ENCODE measurements at regions not wholly inside any gene's neighbourhood (a gene's known extent, or its start where the extent isn't known, plus 50 kb on each side); places are given as distances from the start of the nearest gene placed in this dataset.
"Not testable (repeated sequence)": the region's sequence is repeated elsewhere in the genome, so short reads cannot be mapped to it uniquely, and the experiment has no call there.

DNA sequence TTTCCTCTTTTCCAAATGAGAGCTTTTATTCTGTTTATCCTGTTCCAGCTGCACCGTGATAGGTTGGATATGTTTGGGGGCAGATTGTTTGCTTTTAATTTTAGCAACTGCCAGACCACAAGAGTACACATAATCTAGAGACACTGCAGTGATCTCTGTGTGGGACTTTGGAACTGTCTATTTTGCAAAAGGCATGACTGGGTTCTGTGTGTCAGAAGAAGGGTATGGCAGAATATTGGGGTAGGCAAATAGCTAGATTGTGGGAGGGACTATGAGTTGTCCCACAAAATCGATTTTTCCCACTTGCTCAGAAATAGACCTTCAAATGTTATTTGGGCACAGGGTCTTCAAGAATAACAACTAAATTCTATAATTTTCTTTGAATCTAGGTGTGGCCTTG, 275.9 kb upstream of the KITLG start:
- Mint-ChIP-seq H3K36me3 (ENCODE audit: unreplicated experiment) (no peaks in the 10 kb centered on the region), H3K4me3 (ENCODE audit: unreplicated experiment) (no peak overlapping the region), H3K27me3 (ENCODE audit: unreplicated experiment) (no peaks in the 10 kb centered on the region), H3K4me1 (ENCODE audit: unreplicated experiment) (no peaks in the 10 kb centered on the region), H3K27ac (ENCODE audit: unreplicated experiment) (no peak overlapping the region), H3K9me3 (ENCODE audit: unreplicated experiment) (peaks cover 4% of the 10 kb centered on the region)
- TF ChIP-seq, protein P1, sequence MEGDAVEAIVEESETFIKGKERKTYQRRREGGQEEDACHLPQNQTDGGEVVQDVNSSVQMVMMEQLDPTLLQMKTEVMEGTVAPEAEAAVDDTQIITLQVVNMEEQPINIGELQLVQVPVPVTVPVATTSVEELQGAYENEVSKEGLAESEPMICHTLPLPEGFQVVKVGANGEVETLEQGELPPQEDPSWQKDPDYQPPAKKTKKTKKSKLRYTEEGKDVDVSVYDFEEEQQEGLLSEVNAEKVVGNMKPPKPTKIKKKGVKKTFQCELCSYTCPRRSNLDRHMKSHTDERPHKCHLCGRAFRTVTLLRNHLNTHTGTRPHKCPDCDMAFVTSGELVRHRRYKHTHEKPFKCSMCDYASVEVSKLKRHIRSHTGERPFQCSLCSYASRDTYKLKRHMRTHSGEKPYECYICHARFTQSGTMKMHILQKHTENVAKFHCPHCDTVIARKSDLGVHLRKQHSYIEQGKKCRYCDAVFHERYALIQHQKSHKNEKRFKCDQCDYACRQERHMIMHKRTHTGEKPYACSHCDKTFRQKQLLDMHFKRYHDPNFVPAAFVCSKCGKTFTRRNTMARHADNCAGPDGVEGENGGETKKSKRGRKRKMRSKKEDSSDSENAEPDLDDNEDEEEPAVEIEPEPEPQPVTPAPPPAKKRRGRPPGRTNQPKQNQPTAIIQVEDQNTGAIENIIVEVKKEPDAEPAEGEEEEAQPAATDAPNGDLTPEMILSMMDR (IDR thresholded peaks at IDR 0.05): no peak
- no peak for DNase-seq (ENCODE audit: extremely low spot score, unreplicated experiment)

DNA sequence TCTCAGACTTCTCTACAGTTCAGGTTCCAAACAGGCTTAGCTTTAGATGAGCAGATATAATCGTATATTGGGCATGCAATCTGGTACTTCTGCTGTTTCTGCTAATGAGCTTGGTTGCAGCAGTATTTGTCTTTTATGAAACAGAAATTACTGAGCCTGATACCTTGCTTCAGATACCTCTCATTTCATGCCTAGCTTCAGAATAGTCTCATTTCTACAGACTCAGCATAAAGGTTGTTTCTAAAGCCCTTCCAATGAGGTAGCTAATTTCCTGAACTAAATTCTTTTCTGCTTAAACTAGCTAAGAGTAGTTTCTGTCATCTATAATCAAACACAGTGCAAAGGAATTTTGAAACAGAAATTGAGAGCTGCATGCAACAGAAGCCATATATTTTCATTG, 275.0 kb upstream of the KITLG start:
- DNase-seq (ENCODE audit: extremely low spot score, unreplicated experiment): no peak
- TF ChIP-seq, protein P1 (IDR thresholded peaks at IDR 0.05): no peak
- Mint-ChIP-seq H3K4me1 (ENCODE audit: unreplicated experiment) (no peaks in the 10 kb centered on the region), H3K27ac (ENCODE audit: unreplicated experiment) (no peak overlapping the region), H3K9me3 (ENCODE audit: unreplicated experiment) (peaks cover 4% of the 10 kb centered on the region), H3K4me3 (ENCODE audit: unreplicated experiment) (no peak overlapping the region), H3K36me3 (ENCODE audit: unreplicated experiment) (no peaks in the 10 kb centered on the region), H3K27me3 (ENCODE audit: unreplicated experiment) (no peaks in the 10 kb centered on the region)

DNA sequence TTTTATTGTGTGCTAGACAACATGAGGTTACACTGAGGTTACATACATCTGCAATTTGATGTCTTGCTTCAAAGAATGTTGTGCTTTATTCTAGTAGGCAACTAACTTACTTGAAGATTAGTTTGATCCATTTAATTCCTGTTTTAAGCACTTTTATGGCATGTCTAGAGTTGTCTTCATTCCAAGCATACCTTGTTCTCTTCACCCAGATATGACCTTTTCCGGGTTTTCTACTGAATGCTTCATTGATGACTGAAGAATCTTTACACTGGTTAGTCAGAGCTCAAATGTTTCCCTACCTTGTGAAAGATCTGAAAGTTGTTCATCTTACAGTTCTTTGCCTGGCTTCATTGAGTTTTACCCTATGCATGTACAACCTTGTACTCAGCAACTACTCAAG, 274.0 kb upstream of the KITLG start:
- TF ChIP-seq, protein P1 (IDR thresholded peaks at IDR 0.05): no peak
- no peak for DNase-seq (ENCODE audit: extremely low spot score, unreplicated experiment)
- Mint-ChIP-seq H3K4me3 (ENCODE audit: unreplicated experiment) (no peak overlapping the region), H3K9me3 (ENCODE audit: unreplicated experiment) (peaks cover 4% of the 10 kb centered on the region), H3K27me3 (ENCODE audit: unreplicated experiment) (no peaks in the 10 kb centered on the region), H3K36me3 (ENCODE audit: unreplicated experiment) (no peaks in the 10 kb centered on the region), H3K4me1 (ENCODE audit: unreplicated experiment) (no peaks in the 10 kb centered on the region), H3K27ac (ENCODE audit: unreplicated experiment) (no peak overlapping the region)

DNA sequence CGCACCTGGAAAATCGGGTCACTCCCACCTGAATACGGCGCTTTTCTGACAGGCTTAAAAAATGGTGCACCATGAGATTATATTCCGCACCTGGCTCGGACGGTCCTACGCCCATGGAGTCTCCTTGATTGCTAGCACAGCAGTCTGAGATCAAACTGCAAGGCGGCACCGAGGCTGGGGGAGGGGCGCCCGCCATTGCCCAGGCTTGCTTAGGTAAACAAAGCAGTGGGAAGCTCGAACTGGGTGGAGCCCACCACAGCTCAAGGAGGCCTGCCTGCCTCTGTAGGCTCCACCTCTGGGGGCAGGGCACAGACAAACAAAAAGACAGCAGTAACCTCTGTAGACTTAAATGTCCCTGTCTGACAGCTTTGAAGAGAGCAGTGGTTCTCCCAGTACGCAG, 267.0 kb upstream of the KITLG start:
- peaks cover 12% of the 10 kb centered on the region for H3K9me3 Mint-ChIP-seq (ENCODE audit: unreplicated experiment)
- H3K27ac Mint-ChIP-seq (ENCODE audit: unreplicated experiment); H3K4me1 Mint-ChIP-seq (ENCODE audit: unreplicated experiment); H3K36me3 Mint-ChIP-seq (ENCODE audit: unreplicated experiment); H3K27me3 Mint-ChIP-seq (ENCODE audit: unreplicated experiment); DNase-seq (ENCODE audit: extremely low spot score, unreplicated experiment); H3K4me3 Mint-ChIP-seq (ENCODE audit: unreplicated experiment): not testable (repeated sequence)

DNA sequence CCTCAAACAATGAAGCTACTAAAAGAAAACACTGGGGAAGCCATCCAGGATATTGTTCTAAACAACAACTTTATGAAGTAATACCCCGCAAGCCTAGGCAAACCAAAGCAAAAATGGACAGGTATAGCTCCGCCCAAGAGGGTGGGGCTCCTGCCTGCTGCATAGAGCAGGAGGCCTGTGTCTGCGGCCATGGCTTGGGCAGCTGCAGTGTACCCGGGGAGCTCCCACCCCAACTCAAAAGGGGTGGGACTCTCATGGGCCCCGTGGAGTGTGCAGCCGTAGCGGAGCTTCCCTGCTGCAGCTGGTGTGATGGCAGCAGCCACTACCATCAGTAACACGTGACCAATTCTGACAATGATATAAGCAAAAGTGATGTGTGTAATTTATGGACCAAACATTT, 264.2 kb upstream of the KITLG start:
- H3K27me3 Mint-ChIP-seq (ENCODE audit: unreplicated experiment): peaks cover 8% of the 10 kb centered on the region
- H3K4me3 Mint-ChIP-seq (ENCODE audit: unreplicated experiment): no peak overlapping the region
- TF ChIP-seq, protein P1 (IDR thresholded peaks at IDR 0.05): no peak
- no peaks in the 10 kb centered on the region for H3K4me1 Mint-ChIP-seq (ENCODE audit: unreplicated experiment)
- no peak overlapping the region for H3K27ac Mint-ChIP-seq (ENCODE audit: unreplicated experiment)
- H3K9me3 Mint-ChIP-seq (ENCODE audit: unreplicated experiment): peaks cover 15% of the 10 kb centered on the region
- no peaks in the 10 kb centered on the region for H3K36me3 Mint-ChIP-seq (ENCODE audit: unreplicated experiment)
- DNase-seq (ENCODE audit: extremely low spot score, unreplicated experiment): no peak

DNA sequence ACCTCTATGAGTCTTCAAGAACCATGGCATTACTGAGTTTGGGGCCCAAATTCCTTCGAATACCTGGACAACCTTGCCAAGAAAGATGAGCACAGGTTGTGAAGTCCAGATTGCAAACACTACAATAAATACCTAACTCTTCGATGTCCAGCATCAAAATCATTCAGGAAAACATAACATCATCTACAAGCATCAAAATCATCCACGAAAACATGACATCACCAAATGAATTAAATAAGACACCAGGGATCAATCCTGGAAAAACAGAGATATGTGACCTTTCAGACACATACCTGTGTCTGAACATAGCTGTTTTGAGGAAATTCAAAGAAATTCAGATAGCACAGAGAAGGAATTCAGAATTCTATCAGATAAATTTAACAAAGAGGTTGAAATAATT, 262.0 kb upstream of the KITLG start:
- no peak overlapping the region for H3K4me3 Mint-ChIP-seq (ENCODE audit: unreplicated experiment)
- no peak overlapping the region for H3K27ac Mint-ChIP-seq (ENCODE audit: unreplicated experiment)
- H3K36me3 Mint-ChIP-seq (ENCODE audit: unreplicated experiment): no peaks in the 10 kb centered on the region
- TF ChIP-seq, protein P1 (IDR thresholded peaks at IDR 0.05): no peak
- H3K27me3 Mint-ChIP-seq (ENCODE audit: unreplicated experiment): peaks cover 10% of the 10 kb centered on the region
- DNase-seq (ENCODE audit: extremely low spot score, unreplicated experiment): no peak
- no peaks in the 10 kb centered on the region for H3K4me1 Mint-ChIP-seq (ENCODE audit: unreplicated experiment)
- H3K9me3 Mint-ChIP-seq (ENCODE audit: unreplicated experiment): peaks cover 32% of the 10 kb centered on the region
